NCI-H1092 treated with DMSO at 0.1 percent for 48 hours (cell line): ENCODE measurements at regions not wholly inside any gene's neighbourhood (a gene's known extent, or its start where the extent isn't known, plus 50 kb on each side); places are given as distances from the start of the nearest gene placed in this dataset.

ENCODE experiments used
- DNase-seq: peaks from one replicate; lab custom pipeline; 2025; lab: John Stamatoyannopoulos, UW

- DNase-seq, result no peak
Observed at GRCh38 chr18:78595924-78596573, 383.6 kb upstream of the SALL3 start.

- DNase-seq, result no peak
Observed at GRCh38 chr18:78596794-78597345, 382.7 kb upstream of the SALL3 start.

- no peak for DNase-seq
Observed at GRCh38 chr18:78601349-78601748, 378.3 kb upstream of the SALL3 start.

GRCh38 chr18:78601923-78602322 lies 377.7 kb upstream of the SALL3 start:
- no peak for DNase-seq

- no peak for DNase-seq
Observed at GRCh38 chr18:78602430-78602829, 377.2 kb upstream of the SALL3 start.

- DNase-seq, result no peak
Observed at GRCh38 chr18:78603102-78603983, 376.3 kb upstream of the SALL3 start.

GRCh38 chr18:78605255-78605654 lies 374.4 kb upstream of the SALL3 start:
- no peak for DNase-seq

- DNase-seq, result no peak
Observed at GRCh38 chr18:78607221-78607620, 372.4 kb upstream of the SALL3 start.

- no peak for DNase-seq
Observed at GRCh38 chr18:78607784-78608183, 371.8 kb upstream of the SALL3 start.

- no peak for DNase-seq
Observed at GRCh38 chr18:78610179-78610578, 369.4 kb upstream of the SALL3 start.

- DNase-seq, result no peak
Observed at GRCh38 chr18:78611201-78611800, 368.3 kb upstream of the SALL3 start.

- no peak for DNase-seq
Observed at GRCh38 chr18:78611869-78612268, 367.7 kb upstream of the SALL3 start.

- DNase-seq, result no peak
Observed at GRCh38 chr18:78612318-78612717, 367.3 kb upstream of the SALL3 start.

GRCh38 chr18:78612801-78613200 lies 366.8 kb upstream of the SALL3 start:
- no peak for DNase-seq

GRCh38 chr18:78618726-78619125 lies 360.9 kb upstream of the SALL3 start:
- no peak for DNase-seq

- no peak for DNase-seq
Observed at GRCh38 chr18:78619854-78620253, 359.8 kb upstream of the SALL3 start.

- no peak for DNase-seq
Observed at GRCh38 chr18:78620326-78620725, 359.3 kb upstream of the SALL3 start.

- DNase-seq, result no peak
Observed at GRCh38 chr18:78621141-78621755, 358.4 kb upstream of the SALL3 start.

GRCh38 chr18:78622251-78622906 lies 357.2 kb upstream of the SALL3 start:
- no peak for DNase-seq

GRCh38 chr18:78622907-78623541 lies 356.6 kb upstream of the SALL3 start:
- no peak for DNase-seq

- no peak for DNase-seq
Observed at GRCh38 chr18:78624646-78625279, 354.9 kb upstream of the SALL3 start.
